ENCODE measurements at regions not wholly inside any gene's neighbourhood (a gene's known extent, or its start where the extent isn't known, plus 50 kb on each side); places are given as distances from the start of the nearest gene placed in this dataset.

DNA sequence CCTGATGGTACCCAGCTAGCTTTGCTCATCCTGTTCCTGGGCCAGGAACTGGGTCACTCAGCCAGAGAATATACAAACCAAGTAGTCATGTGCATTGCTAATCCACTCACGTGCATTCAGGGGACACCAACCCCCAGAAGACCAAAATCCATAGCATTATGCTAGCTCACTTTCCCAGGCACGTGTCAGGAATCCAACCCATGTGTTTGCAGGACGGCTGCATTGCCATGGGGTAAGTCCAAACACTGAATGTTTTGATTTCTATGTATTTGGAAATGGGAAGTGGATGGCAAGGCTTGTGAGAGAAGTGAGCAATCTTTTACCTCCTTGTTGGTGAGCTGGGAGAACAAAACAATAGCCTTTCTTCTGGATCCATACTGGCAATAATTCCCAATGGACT, 87.1 kb upstream of the FOXN3 start:
- peaks cover 45% of the 10 kb centered on the region for H3K4me1 Mint-ChIP-seq (ENCODE audit: low read depth)
- peak overlapping the region; percentile 96 for H3K27ac Mint-ChIP-seq
- no peaks in the 10 kb centered on the region for H3K27me3 Mint-ChIP-seq
- intact Hi-C loops (cut with micrococcal nuclease) = loop anchor here (1.0 kb wide), 1 partner anchor 18 kb away; no protein-coding TSS in a partner anchor
- peak overlapping the region; percentile 13 for H3K4me3 Mint-ChIP-seq
- H3K9me3 Mint-ChIP-seq = no peaks in the 10 kb centered on the region
- H3K36me3 Mint-ChIP-seq (ENCODE audit: low read depth) = peaks cover 12% of the 10 kb centered on the region

- peak overlapping the region; percentile 96 for H3K27ac Mint-ChIP-seq
- peaks cover 46% of the 10 kb centered on the region for H3K4me1 Mint-ChIP-seq (ENCODE audit: low read depth)
- no peaks in the 10 kb centered on the region for H3K27me3 Mint-ChIP-seq
- H3K9me3 Mint-ChIP-seq = no peaks in the 10 kb centered on the region
- intact Hi-C loops (cut with micrococcal nuclease) = no loop called here
- H3K36me3 Mint-ChIP-seq (ENCODE audit: low read depth) = peaks cover 12% of the 10 kb centered on the region
- peak overlapping the region; percentile 7 for H3K4me3 Mint-ChIP-seq
These were observed 86.5 kb upstream of the FOXN3 start for GRCh38 chr14:89503431-89503996.

GRCh38 chr14:89502966-89503365, 85.9 kb upstream of the FOXN3 start:
- no peaks in the 10 kb centered on the region for H3K27me3 Mint-ChIP-seq
- intact Hi-C loops (cut with micrococcal nuclease) = no loop called here
- peaks cover 51% of the 10 kb centered on the region for H3K4me1 Mint-ChIP-seq (ENCODE audit: low read depth)
- H3K27ac Mint-ChIP-seq = peak overlapping the region; percentile 96
- H3K9me3 Mint-ChIP-seq = no peaks in the 10 kb centered on the region
- H3K36me3 Mint-ChIP-seq (ENCODE audit: low read depth) = peaks cover 12% of the 10 kb centered on the region
- no peak overlapping the region for H3K4me3 Mint-ChIP-seq

DNA sequence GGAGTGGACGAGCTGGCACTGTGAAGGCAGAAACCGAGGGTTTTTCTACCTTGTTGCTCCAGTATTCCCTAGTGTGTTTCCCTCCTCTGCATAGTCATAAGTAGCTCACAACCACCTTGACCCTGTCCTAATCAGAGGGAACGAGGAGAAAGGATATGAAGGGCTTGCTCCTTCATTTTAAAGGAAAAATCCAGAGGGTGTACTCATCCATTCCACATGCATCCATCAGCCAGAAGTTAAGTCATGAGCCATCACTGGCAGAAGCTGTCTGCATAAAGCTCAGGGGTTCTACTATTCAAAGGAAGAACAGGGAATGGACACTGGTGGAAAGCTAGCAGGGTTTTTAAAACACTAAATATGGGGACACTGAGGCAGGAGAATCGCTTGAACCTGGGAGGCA, 84.3 kb upstream of the FOXN3 start:
- Mint-ChIP-seq H3K36me3 (ENCODE audit: low read depth) (peaks cover 12% of the 10 kb centered on the region), H3K9me3 (no peaks in the 10 kb centered on the region), H3K27ac (no peak overlapping the region), H3K4me3 (no peak overlapping the region), H3K27me3 (no peaks in the 10 kb centered on the region), H3K4me1 (ENCODE audit: low read depth) (peaks cover 55% of the 10 kb centered on the region)
- intact Hi-C loops (cut with micrococcal nuclease) = no loop called here

DNA sequence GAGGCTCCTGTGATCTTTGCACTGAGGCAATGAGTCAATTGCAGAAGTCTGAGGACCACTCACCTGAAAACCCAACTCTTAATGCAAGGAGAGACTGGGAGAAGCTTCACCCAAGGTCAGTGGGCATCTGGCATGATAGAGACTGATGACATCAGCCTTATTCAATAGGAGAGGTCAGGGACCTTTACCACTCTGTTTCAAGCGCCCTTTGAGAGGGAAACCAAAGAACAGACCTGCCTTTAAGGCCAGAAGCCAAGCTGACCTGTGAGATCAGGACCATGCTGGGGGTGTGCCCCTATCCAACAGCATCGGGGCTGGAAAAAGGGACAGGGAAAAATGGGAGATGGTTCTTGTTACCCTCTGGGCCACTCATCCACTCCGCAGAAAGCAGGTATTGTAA, 83.3 kb upstream of the FOXN3 start:
- H3K9me3 Mint-ChIP-seq = no peaks in the 10 kb centered on the region
- H3K27me3 Mint-ChIP-seq = no peaks in the 10 kb centered on the region
- peaks cover 55% of the 10 kb centered on the region for H3K4me1 Mint-ChIP-seq (ENCODE audit: low read depth)
- no peak overlapping the region for H3K4me3 Mint-ChIP-seq
- H3K36me3 Mint-ChIP-seq (ENCODE audit: low read depth) = peaks cover 12% of the 10 kb centered on the region
- intact Hi-C loops (cut with micrococcal nuclease) = no loop called here
- no peak overlapping the region for H3K27ac Mint-ChIP-seq

DNA sequence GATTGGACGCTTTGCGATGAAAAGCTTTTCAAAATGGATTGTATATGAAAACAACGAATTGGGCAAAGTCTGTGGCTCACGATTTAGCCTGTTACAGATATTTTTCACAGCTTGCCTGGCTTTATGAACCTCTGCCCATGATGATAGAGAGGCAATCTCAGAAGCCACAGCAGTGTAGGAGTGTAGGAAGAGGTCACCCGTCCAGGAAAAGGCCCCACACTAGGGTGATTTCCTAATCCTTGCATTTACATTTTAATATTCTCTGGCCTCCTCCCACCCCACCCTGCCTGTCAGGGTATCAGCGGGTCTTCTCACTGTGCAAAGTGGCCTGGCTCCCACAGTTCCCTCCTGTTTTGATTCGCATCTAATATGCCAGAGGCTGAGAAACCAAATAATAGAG, 81.8 kb upstream of the FOXN3 start:
- H3K27me3 Mint-ChIP-seq = no peaks in the 10 kb centered on the region
- H3K9me3 Mint-ChIP-seq = no peaks in the 10 kb centered on the region
- H3K4me3 Mint-ChIP-seq = no peak overlapping the region
- H3K27ac Mint-ChIP-seq = peak overlapping the region; percentile 25
- peaks cover 12% of the 10 kb centered on the region for H3K36me3 Mint-ChIP-seq (ENCODE audit: low read depth)
- peaks cover 42% of the 10 kb centered on the region for H3K4me1 Mint-ChIP-seq (ENCODE audit: low read depth)
- intact Hi-C loops (cut with micrococcal nuclease) = no loop called here

DNA sequence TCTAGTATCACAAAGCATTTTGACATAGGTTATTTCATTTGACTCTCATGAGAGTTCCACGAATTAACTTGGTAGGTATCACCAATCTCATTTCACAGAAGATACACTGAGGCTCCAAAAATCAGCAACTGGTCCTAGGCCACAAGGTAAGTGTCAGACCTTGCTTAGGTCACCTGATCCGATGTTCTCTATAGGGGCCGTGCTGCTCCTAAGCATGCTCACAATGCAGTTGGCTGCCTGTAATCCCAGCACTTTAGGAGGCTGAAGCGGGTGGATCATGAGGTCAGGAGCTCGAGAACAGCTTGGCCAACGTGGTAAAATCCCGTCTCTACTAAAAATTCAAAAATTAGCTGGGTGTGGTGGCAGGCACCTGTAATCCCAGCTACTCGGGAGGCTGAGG, 78.7 kb upstream of the FOXN3 start:
- H3K27me3 Mint-ChIP-seq = no peaks in the 10 kb centered on the region
- H3K27ac Mint-ChIP-seq = peak overlapping the region; percentile 50
- H3K4me3 Mint-ChIP-seq = no peak overlapping the region
- intact Hi-C loops (cut with micrococcal nuclease) = no loop called here
- peaks cover 11% of the 10 kb centered on the region for H3K36me3 Mint-ChIP-seq (ENCODE audit: low read depth)
- no peaks in the 10 kb centered on the region for H3K9me3 Mint-ChIP-seq
- peaks cover 26% of the 10 kb centered on the region for H3K4me1 Mint-ChIP-seq (ENCODE audit: low read depth)

- intact Hi-C loops (cut with micrococcal nuclease) = no loop called here
- Mint-ChIP-seq H3K36me3 (ENCODE audit: low read depth) (no peaks in the 10 kb centered on the region), H3K27ac (no peak overlapping the region), H3K4me3 (no peak overlapping the region), H3K4me1 (ENCODE audit: low read depth) (peaks cover 23% of the 10 kb centered on the region), H3K9me3 (no peaks in the 10 kb centered on the region), H3K27me3 (no peaks in the 10 kb centered on the region)
These were observed 77.0 kb upstream of the FOXN3 start for GRCh38 chr14:89493877-89494634.

DNA sequence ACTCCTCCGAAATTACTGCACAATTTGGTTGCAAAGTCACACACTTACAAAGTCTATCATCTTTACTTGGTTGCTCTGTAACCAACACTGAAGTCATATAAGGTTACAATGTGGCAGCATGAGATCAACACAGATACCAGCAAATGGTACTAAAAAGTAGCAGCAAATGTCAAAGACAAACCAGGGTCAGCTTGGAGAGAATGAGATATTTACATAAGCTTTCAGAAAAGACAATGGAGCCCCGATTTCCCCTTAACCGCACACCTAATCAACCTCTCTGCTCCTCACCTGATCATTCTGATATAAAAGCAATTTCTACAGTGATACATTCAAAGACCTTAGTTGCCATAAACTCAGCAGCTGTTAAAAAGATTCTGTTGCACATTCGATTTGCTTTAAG, 76.4 kb upstream of the FOXN3 start:
- Mint-ChIP-seq H3K4me3 (no peak overlapping the region), H3K4me1 (ENCODE audit: low read depth) (peaks cover 21% of the 10 kb centered on the region), H3K27me3 (no peaks in the 10 kb centered on the region), H3K36me3 (ENCODE audit: low read depth) (no peaks in the 10 kb centered on the region), H3K27ac (no peak overlapping the region), H3K9me3 (no peaks in the 10 kb centered on the region)
- intact Hi-C loops (cut with micrococcal nuclease) = no loop called here

GRCh38 chr14:89491711-89492381, 74.8 kb upstream of the FOXN3 start:
- intact Hi-C loops (cut with micrococcal nuclease) = no loop called here
- Mint-ChIP-seq H3K27me3 (no peaks in the 10 kb centered on the region), H3K36me3 (ENCODE audit: low read depth) (no peaks in the 10 kb centered on the region), H3K27ac (no peak overlapping the region), H3K4me3 (no peak overlapping the region), H3K4me1 (ENCODE audit: low read depth) (peaks cover 29% of the 10 kb centered on the region), H3K9me3 (no peaks in the 10 kb centered on the region)

DNA sequence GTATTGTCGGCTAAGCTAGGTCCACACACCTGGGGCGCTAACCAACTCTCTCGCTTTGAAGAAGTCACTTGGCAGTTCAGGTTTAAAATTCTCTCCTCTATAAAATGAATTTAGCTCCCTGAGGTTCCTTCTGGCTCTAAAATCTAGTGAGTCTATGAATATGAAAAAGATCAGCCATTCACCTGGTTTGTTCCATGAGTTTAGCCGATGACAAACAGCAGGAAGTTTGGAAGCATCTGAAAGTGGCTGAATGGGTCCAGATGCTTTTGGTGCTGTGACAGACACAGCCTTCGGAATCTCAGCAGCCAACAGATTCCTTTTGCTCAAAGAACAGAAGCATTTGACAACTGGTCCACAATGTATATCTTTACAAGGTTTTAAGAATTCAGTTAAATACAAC, 73.4 kb upstream of the FOXN3 start:
- H3K4me3 Mint-ChIP-seq = no peak overlapping the region
- peak overlapping the region; percentile 66 for H3K27ac Mint-ChIP-seq
- no peaks in the 10 kb centered on the region for H3K27me3 Mint-ChIP-seq
- intact Hi-C loops (cut with micrococcal nuclease) = no loop called here
- peaks cover 5% of the 10 kb centered on the region for H3K36me3 Mint-ChIP-seq (ENCODE audit: low read depth)
- peaks cover 42% of the 10 kb centered on the region for H3K4me1 Mint-ChIP-seq (ENCODE audit: low read depth)
- H3K9me3 Mint-ChIP-seq = no peaks in the 10 kb centered on the region

DNA sequence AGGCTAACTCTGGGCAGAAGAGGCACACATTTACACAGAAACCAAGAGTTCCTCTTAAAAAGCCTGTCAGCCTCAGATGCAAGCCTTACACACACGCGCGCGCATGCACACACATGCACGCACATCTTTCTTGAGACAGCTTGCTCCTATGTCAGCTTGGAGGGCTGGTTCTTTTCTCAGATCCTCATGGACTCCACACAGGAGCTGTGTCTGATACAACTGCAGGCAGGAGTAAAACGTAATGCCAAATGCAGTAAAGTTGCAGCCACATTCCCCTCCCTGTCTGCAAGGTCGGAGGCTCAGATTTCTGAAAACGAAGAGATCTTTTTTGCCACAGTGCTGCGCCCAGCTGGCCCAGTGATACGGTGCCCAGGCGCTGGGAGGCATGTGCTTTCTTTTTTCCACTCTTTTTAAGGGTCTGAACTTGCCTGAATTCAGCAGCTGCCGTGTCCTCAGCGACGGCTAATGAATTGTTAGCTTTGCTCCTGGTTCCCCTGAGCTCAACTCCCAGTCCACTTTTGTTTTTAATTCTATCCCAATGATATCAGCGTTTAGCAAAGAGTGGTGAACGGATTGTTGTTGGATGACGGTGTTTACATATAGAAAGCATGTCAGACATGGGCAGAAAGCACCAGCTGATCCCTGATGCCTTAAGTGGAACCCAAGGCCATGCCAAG, 72.9 kb upstream of the FOXN3 start:
- Mint-ChIP-seq H3K27me3 (no peaks in the 10 kb centered on the region), H3K4me1 (ENCODE audit: low read depth) (peaks cover 48% of the 10 kb centered on the region), H3K27ac (peak overlapping the region; percentile 66), H3K9me3 (no peaks in the 10 kb centered on the region), H3K36me3 (ENCODE audit: low read depth) (peaks cover 10% of the 10 kb centered on the region), H3K4me3 (no peak overlapping the region)
- intact Hi-C loops (cut with micrococcal nuclease) = loop anchor here (5.0 kb wide), 2 partner anchors 73 to 127 kb away; partner anchors contain the start of gene FOXN3

DNA sequence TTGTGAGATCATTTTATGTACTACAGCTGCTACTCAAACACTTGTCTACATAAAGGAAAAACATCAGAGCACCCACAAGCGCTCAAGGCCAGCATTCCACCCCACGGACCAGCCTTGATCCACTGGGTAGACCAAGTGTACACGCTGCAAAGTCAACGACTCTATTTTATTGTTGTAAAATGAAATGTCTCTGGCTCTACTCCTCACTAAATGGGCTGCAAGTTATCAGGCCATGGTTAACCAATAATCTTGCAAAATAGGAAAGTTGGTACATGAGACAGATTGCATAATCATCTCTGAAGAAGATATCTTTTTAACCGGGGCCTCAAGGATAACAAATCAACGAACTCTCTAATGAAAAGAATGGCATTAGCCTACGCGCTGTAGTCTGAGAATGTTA, 69.9 kb upstream of the FOXN3 start:
- H3K27ac Mint-ChIP-seq = peak overlapping the region; percentile 96
- H3K36me3 Mint-ChIP-seq (ENCODE audit: low read depth) = peaks cover 25% of the 10 kb centered on the region
- intact Hi-C loops (cut with micrococcal nuclease) = loop anchor here (1.0 to 5.0 kb wide), 3 partner anchors 17 to 130 kb away; partner anchors contain the start of gene FOXN3
- no peaks in the 10 kb centered on the region for H3K27me3 Mint-ChIP-seq
- peaks cover 64% of the 10 kb centered on the region for H3K4me1 Mint-ChIP-seq (ENCODE audit: low read depth)
- no peak overlapping the region for H3K4me3 Mint-ChIP-seq
- no peaks in the 10 kb centered on the region for H3K9me3 Mint-ChIP-seq

DNA sequence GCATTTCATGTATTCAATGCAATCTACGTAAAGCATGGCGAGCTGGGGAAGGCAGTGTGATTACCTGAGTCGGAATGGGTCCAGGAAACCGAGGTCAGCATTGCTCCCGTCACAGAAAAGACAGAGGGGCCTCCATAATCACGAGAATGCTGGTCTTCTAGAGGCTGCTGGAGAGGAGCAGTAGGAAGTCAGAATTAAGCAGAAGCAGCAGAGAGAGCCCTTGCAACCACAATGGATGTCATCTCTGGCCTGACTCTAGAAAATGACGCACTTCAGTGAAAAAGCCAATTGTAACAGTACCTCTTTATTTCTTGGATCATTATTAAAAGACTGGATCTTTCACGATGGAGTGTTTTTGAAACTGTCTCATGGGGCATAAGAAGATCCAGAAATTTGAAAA, 69.5 kb upstream of the FOXN3 start:
- H3K9me3 Mint-ChIP-seq = no peaks in the 10 kb centered on the region
- peak overlapping the region; percentile 96 for H3K27ac Mint-ChIP-seq
- peaks cover 68% of the 10 kb centered on the region for H3K4me1 Mint-ChIP-seq (ENCODE audit: low read depth)
- no peaks in the 10 kb centered on the region for H3K27me3 Mint-ChIP-seq
- intact Hi-C loops (cut with micrococcal nuclease) = loop anchor here (1.0 to 5.0 kb wide), 3 partner anchors 18 to 131 kb away; partner anchors contain the start of gene FOXN3
- peaks cover 28% of the 10 kb centered on the region for H3K36me3 Mint-ChIP-seq (ENCODE audit: low read depth)
- H3K4me3 Mint-ChIP-seq = peak overlapping the region; percentile 58

All from dendritic cell treated with granulocyte-macrophage colony-stimulating factor and Interleukin-4, amounts not matched to agents 40 ng/mL and 50 ng/mL, for 4 days (primary cell).